ENCODE measurements at regions not wholly inside any gene's neighbourhood (a gene's known extent, or its start where the extent isn't known, plus 50 kb on each side); places are given as distances from the start of the nearest gene placed in this dataset.
"Not testable (repeated sequence)": the region's sequence is repeated elsewhere in the genome, so short reads cannot be mapped to it uniquely, and the experiment has no call there.

GRCh38 chr5:44953078-44953477 lies 144.3 kb downstream of the MRPS30 start:
- TF ChIP-seq CTCF (IDR thresholded peaks at IDR 0.05; ENCODE audit: low read depth, low read length), result no peak

GRCh38 chr5:44958943-44959454 lies 150.3 kb downstream of the MRPS30 start:
- not testable (repeated sequence) for H3K4me3 ChIP-seq (ENCODE audit: low read depth, low read length)

More at GRCh38 chr5:44953078-44953477, 144.3 kb downstream of the MRPS30 start:
- no peak overlapping the region for H3K4me3 ChIP-seq (ENCODE audit: low read depth, low read length)

GRCh38 chr5:44969825-44970224 lies 161.1 kb downstream of the MRPS30 start:
- no peak for TF ChIP-seq CTCF (IDR thresholded peaks at IDR 0.05; ENCODE audit: low read depth, low read length)
- no peak overlapping the region for H3K4me3 ChIP-seq (ENCODE audit: low read depth, low read length)

- H3K4me3 ChIP-seq (ENCODE audit: low read depth, low read length), result not testable (repeated sequence)
Measured at GRCh38 chr5:44970963-44971362, 162.2 kb downstream of the MRPS30 start.

- TF ChIP-seq CTCF (IDR thresholded peaks at IDR 0.05; ENCODE audit: low read depth, low read length), result no peak
- no peak overlapping the region for H3K4me3 ChIP-seq (ENCODE audit: low read depth, low read length)
Measured at GRCh38 chr5:44974813-44975212, 166.1 kb downstream of the MRPS30 start.

GRCh38 chr5:44981708-44982107 lies 173.0 kb downstream of the MRPS30 start:
- H3K4me3 ChIP-seq (ENCODE audit: low read depth, low read length), result no peak overlapping the region
- TF ChIP-seq CTCF (IDR thresholded peaks at IDR 0.05; ENCODE audit: low read depth, low read length), result no peak

- H3K4me3 ChIP-seq (ENCODE audit: low read depth, low read length), result no peak overlapping the region
- no peak for TF ChIP-seq CTCF (IDR thresholded peaks at IDR 0.05; ENCODE audit: low read depth, low read length)
Measured at GRCh38 chr5:44983006-44983405, 174.3 kb downstream of the MRPS30 start.

- TF ChIP-seq CTCF (IDR thresholded peaks at IDR 0.05; ENCODE audit: low read depth, low read length), result no peak
Measured at GRCh38 chr5:44987026-44987425, 178.3 kb downstream of the MRPS30 start.

More at GRCh38 chr5:44987026-44987425, 178.3 kb downstream of the MRPS30 start:
- no peak overlapping the region for H3K4me3 ChIP-seq (ENCODE audit: low read depth, low read length)

Data from WI38 (cell line).